NCI-H2107 treated with DMSO at 0.1 percent for 48 hours (cell line): ENCODE measurements at regions not wholly inside any gene's neighbourhood (a gene's known extent, or its start where the extent isn't known, plus 50 kb on each side); places are given as distances from the start of the nearest gene placed in this dataset.

Experiments used
- DNase-seq: peaks from one replicate; lab custom pipeline; 2025; ENCODE audit not compliant: unreplicated experiment; lab: John Stamatoyannopoulos, UW

GRCh38 chr13:99911965-99912566, 59.5 kb downstream of the ZIC5 start:
- peak; percentile 74 for DNase-seq

DNA sequence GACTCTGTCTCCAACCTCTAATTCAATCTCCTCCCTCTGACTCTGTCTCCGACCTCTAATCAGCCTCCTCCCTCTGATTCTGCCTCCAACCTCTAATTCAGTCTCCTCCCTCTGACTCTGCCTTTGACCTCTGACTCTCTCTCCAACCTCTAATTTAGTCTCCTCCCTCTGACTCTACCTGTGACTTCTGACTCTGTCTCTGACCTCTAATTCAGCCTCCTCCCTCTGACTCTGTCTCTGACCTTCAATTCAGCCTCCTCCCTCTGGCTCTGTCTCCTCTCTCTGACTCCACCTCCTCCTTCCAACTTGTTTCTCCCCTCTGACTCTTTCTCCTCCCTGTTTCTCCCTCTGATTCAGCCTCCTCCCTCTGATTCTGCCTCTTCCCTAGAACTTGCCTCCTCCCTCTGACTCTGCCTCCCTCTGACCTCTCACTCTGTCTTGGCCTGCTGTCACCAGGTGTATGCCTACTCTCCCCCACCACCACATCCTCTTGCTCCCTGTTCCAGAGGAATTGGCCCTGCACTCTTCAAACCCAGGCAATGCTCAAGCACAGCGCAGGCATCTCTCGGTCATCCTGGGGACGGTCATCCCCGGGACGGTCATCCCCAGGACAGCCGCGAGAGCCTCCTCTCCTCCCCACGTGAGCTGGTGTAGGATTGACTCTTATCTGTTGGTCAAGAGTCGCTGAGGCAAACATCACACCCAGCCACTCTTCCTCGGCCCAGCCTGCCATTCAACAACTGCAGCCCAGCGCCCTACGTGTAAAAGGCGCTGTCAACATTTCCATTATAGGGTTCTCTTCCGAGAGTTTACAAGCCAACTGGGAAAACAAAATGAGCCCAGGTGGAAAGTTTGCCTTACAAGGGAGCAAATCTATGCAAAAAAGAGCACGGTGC, 60.2 kb downstream of the ZIC5 start:
- peak; percentile 74 for DNase-seq

DNA sequence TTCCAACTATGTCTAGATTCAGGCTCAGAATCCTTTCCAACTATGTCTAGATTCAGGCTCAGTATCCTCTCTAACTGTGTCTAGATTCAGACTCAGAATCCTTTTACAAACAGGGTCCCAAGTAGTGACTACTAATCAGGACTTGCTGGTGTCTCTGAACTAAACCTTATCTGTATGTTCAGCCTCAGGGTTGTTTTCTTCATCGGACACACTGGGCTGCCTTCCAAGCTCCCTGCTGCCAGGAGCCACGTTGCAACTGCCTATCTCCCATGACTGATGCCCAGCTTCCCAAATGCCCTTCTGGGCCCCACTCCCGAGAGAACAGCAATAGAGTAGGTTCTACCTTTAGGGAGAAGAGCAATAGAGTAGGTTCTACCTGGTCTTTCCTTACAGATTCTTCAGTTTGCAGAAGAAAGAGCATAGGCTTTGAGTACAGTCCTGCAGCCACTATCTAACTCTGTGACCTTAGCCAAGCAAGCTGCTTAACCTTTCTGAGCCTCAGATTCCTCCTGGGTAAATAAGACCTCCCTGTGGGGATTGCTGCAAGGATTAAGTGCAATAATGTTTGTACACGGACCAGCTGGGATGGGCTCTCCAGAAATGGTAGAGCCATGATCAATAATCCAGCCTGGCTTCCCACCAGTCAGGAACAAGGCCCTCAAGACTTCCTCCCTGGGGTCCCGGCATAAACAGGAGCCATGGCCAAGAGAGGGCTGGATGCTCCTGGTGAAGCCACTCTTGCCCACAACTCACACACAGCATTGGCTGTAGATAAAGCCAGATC, 61.5 kb downstream of the ZIC5 start:
- peak; percentile 11 for DNase-seq

DNA sequence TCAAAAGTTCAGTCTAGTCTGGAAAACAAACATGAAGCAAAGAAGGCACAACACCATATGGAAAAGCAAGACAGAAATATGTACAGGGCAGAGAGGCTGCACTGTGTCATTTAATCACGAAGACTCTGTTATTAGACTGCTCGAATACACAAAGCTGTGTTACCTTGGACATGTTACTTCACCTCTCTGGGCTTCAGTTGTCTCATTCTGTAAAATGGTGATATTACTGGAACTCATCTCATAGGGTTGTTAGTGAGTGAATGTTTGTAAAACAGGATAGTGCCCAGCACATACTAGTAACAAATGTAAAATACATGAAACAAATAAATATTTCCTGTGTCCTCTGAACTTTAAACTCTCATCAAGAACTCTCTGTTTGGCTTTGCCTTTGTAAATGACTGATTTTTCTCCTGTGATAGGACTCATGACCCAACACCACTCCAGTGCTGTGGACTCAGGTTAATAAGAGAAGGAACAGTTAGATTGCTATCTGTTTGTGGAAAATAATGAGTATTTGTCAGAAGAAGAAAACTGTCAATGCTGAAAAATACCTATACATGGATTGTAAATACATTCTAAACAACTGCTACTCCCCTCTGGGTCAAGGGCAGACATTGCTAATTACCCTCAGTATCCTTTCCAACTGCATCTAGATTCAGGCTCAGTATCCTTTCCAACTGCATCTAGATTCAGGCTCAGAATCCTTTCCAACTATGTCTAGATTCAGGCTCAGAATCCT, 62.3 kb downstream of the ZIC5 start:
- DNase-seq: no peak

DNA sequence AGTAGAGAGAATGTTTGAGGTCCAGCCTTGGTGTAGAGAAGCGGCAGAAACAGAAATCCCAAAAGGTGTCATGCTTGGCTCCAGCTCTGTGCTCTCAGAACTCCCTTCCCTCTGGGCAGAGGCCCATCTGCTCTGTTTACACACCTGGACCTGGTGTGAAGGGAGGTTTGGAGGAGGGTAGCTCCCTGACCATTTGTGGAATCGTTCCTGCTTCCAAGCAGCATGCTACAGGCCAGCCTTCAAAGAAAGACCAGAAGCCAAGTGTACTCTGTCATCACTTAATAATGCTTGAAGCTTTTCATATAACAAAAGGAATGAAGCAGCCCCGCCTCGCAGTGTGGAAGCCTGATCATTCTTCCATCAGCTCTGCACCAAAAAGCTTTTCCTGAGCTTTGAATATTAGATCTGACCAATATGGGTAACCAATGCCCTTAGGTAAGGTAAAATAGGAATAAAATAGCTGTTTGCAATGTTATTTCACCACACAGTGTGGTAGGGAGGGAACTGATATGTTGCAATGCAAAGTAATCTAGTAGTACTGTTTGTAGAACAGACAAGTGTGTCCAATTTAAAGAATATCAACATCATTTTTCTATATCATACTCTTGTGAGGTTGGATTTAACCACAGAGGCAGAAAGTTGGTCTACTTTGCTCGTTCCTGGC, 63.3 kb downstream of the ZIC5 start:
- DNase-seq: peak; percentile 52

DNA sequence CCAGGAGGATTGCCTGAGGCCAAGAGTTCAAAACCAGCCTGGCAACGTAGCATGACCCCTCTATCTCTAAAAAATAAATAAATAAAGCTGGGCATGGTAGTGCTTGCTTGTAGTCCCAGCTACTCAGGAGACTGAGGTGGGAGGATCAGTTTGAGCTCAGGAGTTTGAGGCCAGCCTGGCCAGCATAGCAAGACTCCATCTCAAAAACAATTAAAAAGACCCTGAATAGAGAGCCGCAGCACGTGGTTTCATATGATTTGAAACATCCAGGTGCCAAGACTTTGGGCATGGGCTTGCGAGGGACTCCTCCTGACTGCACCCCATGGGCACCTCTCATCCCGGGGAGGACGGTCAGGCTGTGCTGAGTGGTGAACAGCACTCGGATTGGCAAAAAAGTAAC, 63.9 kb downstream of the ZIC5 start:
- no peak for DNase-seq

- DNase-seq: no peak
Measured at GRCh38 chr13:99907038-99907437, 64.5 kb downstream of the ZIC5 start.

DNA sequence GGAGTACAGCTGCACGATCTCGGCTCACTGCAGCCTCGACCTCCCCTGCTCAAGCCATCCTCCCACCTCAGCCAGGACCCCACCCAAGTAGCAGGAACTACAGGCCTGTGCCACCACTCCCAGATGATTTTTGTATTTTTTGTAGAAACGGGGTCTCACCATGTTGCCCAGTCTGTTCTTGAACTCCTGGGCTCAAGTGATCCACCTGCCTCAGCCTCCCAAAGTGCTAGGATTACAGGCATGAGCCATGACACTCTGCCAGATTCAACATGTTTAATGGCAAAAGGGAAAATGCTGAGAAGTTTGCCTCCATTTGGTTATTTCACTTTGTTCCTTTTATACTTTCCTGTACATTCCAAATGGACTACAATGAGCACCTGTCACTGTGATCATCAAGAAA, 65.8 kb downstream of the ZIC5 start:
- DNase-seq: no peak

DNA sequence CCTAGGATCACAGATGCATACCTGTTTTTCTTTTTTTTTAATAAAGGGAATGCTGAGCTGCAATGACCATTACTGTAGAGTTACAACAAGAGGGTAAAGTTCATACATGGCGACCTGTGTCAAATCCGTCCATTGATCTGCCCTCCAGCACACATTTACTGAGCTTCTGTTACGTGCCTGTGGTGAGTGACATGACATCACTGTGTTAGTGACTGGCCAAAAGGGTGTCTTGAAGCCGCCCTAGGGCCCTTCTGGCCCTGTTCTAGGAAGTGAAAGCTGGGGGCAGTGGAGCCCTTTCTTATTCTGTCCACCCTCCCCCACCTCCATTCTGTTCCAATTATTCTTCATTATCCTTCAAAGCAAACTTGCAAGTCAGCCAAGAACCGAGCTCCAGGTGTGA, 66.3 kb downstream of the ZIC5 start:
- no peak for DNase-seq

DNA sequence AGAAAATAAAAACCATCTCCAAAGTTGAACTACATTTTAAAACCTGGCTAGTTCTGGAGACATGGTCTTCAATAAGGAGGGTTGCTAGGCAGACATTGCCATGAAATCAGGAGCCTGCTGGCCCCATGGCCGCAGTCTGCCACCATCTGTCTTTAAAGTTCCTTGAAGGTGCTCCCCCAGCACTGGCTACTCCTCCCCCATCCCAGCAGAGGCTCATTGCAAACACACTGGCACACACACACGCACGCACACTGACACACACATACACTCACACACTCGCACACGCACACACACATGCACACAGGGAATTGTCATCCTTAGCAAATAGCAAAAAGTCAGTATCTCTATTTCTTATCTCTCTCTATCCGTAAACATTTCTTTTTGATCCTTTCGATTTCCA, 68.4 kb downstream of the ZIC5 start:
- DNase-seq: no peak

GRCh38 chr13:99902657-99903056, 68.9 kb downstream of the ZIC5 start:
- DNase-seq: no peak

DNA sequence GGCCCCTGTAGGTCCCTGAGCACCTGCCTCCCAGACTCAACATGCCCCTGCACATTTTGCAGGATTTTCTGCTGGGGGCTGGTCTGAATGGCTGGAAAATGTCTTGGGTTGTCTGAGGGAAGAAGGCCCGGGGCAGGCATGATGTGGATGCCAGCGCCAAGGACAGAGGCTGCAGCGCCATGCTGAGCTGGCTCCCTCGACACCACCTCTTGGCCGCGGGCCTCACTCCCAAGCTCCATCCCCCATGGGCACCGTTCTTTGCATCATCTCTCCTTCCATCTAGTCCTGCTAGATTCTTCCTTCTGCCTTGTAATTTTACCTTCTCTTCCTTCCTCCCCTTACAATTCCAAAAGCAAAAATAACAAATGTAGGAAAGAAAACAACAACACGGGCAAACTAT, 70.6 kb downstream of the ZIC5 start:
- no peak for DNase-seq

DNA sequence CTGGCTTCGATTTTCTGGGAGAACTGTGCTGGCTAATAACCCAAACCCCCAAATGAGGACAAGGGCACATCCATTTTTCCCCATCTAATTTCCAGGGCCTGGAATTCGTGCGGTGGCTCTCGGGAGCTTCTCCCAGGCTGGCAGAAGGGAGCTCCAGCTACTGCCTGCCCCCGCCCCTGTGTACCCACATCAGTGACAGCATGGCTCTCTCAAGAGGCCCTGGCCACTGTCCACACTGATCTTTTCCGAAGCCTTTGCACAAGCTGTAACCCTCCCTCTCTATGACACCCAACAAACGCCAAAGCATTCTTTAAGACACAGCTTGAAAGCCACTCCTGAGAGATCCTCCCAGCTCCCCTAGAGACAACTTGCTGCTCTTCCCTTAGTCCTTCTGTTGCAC, 73.1 kb downstream of the ZIC5 start:
- DNase-seq: no peak

- DNase-seq: no peak
Measured at GRCh38 chr13:99897076-99897440, 74.5 kb downstream of the ZIC5 start.

GRCh38 chr13:99896369-99897075, 75.0 kb downstream of the ZIC5 start:
- DNase-seq: no peak

DNA sequence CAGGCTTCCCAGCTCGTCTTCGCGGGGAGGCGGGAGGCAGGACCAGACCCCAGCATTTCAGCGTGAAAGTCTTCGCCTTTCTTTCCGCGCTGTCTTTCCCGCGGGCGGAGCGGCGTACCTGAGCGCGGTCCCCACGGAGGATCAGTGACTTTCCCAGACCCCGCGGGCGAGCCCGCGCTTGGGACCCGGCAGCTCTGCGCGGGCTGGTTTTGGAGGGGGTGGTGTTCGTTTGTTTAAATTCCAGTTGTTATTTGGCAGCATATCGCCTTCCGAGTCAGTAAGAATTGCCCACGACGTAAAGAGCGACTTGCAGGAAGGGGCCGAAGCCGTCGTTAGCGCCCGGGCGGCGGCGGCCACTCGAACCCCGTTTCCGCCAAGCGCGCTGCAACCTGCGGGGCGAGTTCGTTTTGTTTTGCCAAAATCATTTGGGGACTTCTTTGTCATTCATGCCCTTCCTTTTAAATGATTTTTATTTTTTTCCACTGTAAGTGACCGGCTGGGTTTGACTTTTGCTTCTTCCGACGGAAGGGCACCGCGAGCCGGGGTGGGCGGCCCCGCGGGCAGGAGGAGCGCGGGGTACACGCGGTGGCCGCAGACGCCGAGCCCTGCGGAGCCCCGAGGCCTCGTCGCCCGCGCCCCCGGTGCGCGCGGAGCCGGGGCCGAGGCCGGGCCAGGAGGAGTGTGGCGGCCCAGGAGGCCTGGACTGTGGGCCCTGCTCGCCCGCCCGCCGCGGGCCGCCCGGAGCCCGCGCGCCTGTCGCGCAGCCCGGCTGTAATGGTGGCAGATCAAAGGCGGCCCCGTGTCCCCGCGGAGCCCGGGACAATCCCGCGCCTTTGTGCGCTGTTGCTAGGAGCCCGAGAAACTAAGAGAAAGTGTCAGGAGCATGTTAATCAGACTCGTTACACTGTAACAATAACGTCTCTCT, 75.9 kb downstream of the ZIC5 start:
- DNase-seq: no peak

GRCh38 chr13:99894840-99895443, 76.6 kb downstream of the ZIC5 start:
- DNase-seq: no peak

GRCh38 chr13:99894105-99894839, 77.3 kb downstream of the ZIC5 start:
- no peak for DNase-seq
